Glutamatergic neuron (in vitro differentiated cells): ENCODE measurements at regions not wholly inside any gene's neighbourhood (a gene's known extent, or its start where the extent isn't known, plus 50 kb on each side); places are given as distances from the start of the nearest gene placed in this dataset.

Experiments used
- DNase-seq: peaks from one replicate; pipeline ENCODE4 v3.0.0; 2022
- H3K27ac Mint-ChIP-seq: one replicate; pipeline ENCODE4 v1.8.0; 2020; ENCODE audit warnings: mild to moderate bottlenecking, mixed read lengths, inconsistent platforms; ENCODE audit not compliant: unreplicated experiment
- H3K27me3 Mint-ChIP-seq: one replicate; pipeline ENCODE4 v1.8.0; 2020; ENCODE audit warnings: mild to moderate bottlenecking, moderate library complexity, mixed read lengths, inconsistent platforms; ENCODE audit not compliant: unreplicated experiment
- H3K36me3 Mint-ChIP-seq: one replicate; pipeline ENCODE4 v1.8.0; 2020; ENCODE audit warnings: mild to moderate bottlenecking, mixed read lengths, inconsistent platforms; ENCODE audit not compliant: unreplicated experiment
- H3K4me1 Mint-ChIP-seq: one replicate; pipeline ENCODE4 v1.8.0; 2020; ENCODE audit warnings: mild to moderate bottlenecking, low read depth, mixed read lengths, inconsistent platforms; ENCODE audit not compliant: unreplicated experiment
- H3K4me3 Mint-ChIP-seq: one replicate; pipeline ENCODE4 v1.8.0; 2020; ENCODE audit warnings: mild to moderate bottlenecking, mixed read lengths, inconsistent platforms; ENCODE audit not compliant: unreplicated experiment
- H3K9me3 Mint-ChIP-seq: one replicate; pipeline ENCODE4 v1.8.0; 2020; ENCODE audit warnings: mild to moderate bottlenecking, moderate library complexity, mixed read lengths, inconsistent platforms; ENCODE audit not compliant: unreplicated experiment
- TF ChIP-seq, protein P1 (sequence below): fragments of 200-600 bp; sonication (generic); IDR thresholded peaks from one replicate; pipeline ENCODE4 v1.5.0; 2021; ENCODE audit not compliant: partially characterized antibody, unreplicated experiment

DNA sequence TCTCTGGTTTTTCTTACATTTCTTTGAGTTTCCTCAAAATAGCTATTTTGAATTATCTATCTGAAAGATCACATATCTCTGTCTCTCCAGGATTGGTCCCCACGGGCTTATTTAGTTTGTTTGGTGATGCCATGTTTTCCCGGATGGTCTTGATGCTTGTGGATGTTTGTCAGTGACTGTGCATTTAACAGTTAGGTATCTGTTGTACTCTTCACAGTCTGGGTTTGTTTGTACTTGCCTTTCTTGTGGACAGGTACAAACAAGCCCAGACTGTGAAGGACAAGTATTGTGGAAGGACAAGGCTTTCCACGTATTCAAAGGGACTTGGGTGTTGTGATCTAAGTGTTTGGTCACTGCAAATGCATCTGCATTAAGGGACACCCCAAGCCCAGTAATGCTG is 49.9 kb upstream of the TOP1 start:
- DNase-seq: no peak
- Mint-ChIP-seq H3K9me3 (peaks cover 2% of the 10 kb centered on the region), H3K4me3 (no peak overlapping the region), H3K4me1 (peaks cover 2% of the 10 kb centered on the region), H3K36me3 (peaks cover 29% of the 10 kb centered on the region), H3K27ac (no peak overlapping the region), H3K27me3 (no peaks in the 10 kb centered on the region)
- TF ChIP-seq, protein P1, sequence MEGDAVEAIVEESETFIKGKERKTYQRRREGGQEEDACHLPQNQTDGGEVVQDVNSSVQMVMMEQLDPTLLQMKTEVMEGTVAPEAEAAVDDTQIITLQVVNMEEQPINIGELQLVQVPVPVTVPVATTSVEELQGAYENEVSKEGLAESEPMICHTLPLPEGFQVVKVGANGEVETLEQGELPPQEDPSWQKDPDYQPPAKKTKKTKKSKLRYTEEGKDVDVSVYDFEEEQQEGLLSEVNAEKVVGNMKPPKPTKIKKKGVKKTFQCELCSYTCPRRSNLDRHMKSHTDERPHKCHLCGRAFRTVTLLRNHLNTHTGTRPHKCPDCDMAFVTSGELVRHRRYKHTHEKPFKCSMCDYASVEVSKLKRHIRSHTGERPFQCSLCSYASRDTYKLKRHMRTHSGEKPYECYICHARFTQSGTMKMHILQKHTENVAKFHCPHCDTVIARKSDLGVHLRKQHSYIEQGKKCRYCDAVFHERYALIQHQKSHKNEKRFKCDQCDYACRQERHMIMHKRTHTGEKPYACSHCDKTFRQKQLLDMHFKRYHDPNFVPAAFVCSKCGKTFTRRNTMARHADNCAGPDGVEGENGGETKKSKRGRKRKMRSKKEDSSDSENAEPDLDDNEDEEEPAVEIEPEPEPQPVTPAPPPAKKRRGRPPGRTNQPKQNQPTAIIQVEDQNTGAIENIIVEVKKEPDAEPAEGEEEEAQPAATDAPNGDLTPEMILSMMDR: no peak
